Fibroblast of the conjunctiva (primary cell): ENCODE measurements at regions not wholly inside any gene's neighbourhood (a gene's known extent, or its start where the extent isn't known, plus 50 kb on each side); places are given as distances from the start of the nearest gene placed in this dataset.

Experiments
- DNase-seq: peaks from one replicate; pipeline ENCODE4 v3.0.0-alpha.2; 2010; ENCODE audit warnings: low read depth

GRCh38 chr2:34401186-34401585 lies 802.1 kb upstream of the FAM98A start:
- no peak for DNase-seq

GRCh38 chr2:34388446-34388845 lies 789.3 kb upstream of the FAM98A start:
- no peak for DNase-seq

- DNase-seq, result no peak
Observed at GRCh38 chr2:34387536-34387935, 788.4 kb upstream of the FAM98A start.

- no peak for DNase-seq
Observed at GRCh38 chr2:34379586-34379985, 780.5 kb upstream of the FAM98A start.

GRCh38 chr2:34373586-34374233 lies 774.6 kb upstream of the FAM98A start:
- DNase-seq, result no peak

GRCh38 chr2:34372967-34373366 lies 773.9 kb upstream of the FAM98A start:
- no peak for DNase-seq

- DNase-seq, result no peak
Observed at GRCh38 chr2:34371711-34372110, 772.6 kb upstream of the FAM98A start.

- DNase-seq, result no peak
Observed at GRCh38 chr2:34368304-34368703, 769.2 kb upstream of the FAM98A start.

GRCh38 chr2:34365932-34366331 lies 766.8 kb upstream of the FAM98A start:
- DNase-seq, result no peak

- no peak for DNase-seq
Observed at GRCh38 chr2:34365512-34365911, 766.4 kb upstream of the FAM98A start.

- DNase-seq, result no peak
Observed at GRCh38 chr2:34353509-34354113, 754.5 kb upstream of the FAM98A start.

- no peak for DNase-seq
Observed at GRCh38 chr2:34349527-34349926, 750.4 kb upstream of the FAM98A start.

GRCh38 chr2:34345030-34345429 lies 745.9 kb upstream of the FAM98A start:
- no peak for DNase-seq

GRCh38 chr2:34340307-34340706 lies 741.2 kb upstream of the FAM98A start:
- DNase-seq, result no peak

- DNase-seq, result no peak
Observed at GRCh38 chr2:34337735-34338134, 738.6 kb upstream of the FAM98A start.

- no peak for DNase-seq
Observed at GRCh38 chr2:34332813-34333212, 733.7 kb upstream of the FAM98A start.

GRCh38 chr2:34320056-34320455 lies 721.0 kb upstream of the FAM98A start:
- no peak for DNase-seq

GRCh38 chr2:34317797-34318196 lies 718.7 kb upstream of the FAM98A start:
- DNase-seq, result no peak

GRCh38 chr2:34316788-34317187 lies 717.7 kb upstream of the FAM98A start:
- no peak for DNase-seq

GRCh38 chr2:34311816-34312215 lies 712.7 kb upstream of the FAM98A start:
- no peak for DNase-seq

- no peak for DNase-seq
Observed at GRCh38 chr2:34308140-34308539, 709.0 kb upstream of the FAM98A start.

GRCh38 chr2:34307636-34308035 lies 708.5 kb upstream of the FAM98A start:
- DNase-seq, result no peak

GRCh38 chr2:34306745-34307144 lies 707.6 kb upstream of the FAM98A start:
- no peak for DNase-seq

- no peak for DNase-seq
Observed at GRCh38 chr2:34305587-34305986, 706.5 kb upstream of the FAM98A start.
